ENCODE measurements at regions not wholly inside any gene's neighbourhood (a gene's known extent, or its start where the extent isn't known, plus 50 kb on each side); places are given as distances from the start of the nearest gene placed in this dataset.

GRCh38 chr13:58583966-58584365 lies 952.4 kb downstream of the PCDH17 start:
- Histone ChIP-seq H3K4me1 (ENCODE audit: control insufficient read depth in 2 of 2, insufficient read depth in 2 of 2, low read length in 1 of 2) (no peaks in the 10 kb centered on the region), H3K27ac (ENCODE audit: low read depth in 2 of 2, low read length in 1 of 2) (no peak overlapping the region), H3K4me3 (ENCODE audit: low read depth in 1 of 2, low read length in 2 of 2) (no peak overlapping the region), H3K9me3 (ENCODE audit: control insufficient read depth in 2 of 2, insufficient read depth in 1 of 2, low read depth in 1 of 2, low read length in 1 of 2) (no peaks in the 10 kb centered on the region), H3K27me3 (ENCODE audit: control insufficient read depth in 1 of 2, insufficient read depth in 2 of 2, low read length in 2 of 2) (no peaks in the 10 kb centered on the region), H3K36me3 (ENCODE audit: control insufficient read depth in 2 of 2, insufficient read depth in 2 of 2, low read length in 1 of 2) (no peaks in the 10 kb centered on the region)
- WGBS, 2 donors = 89 to 94% methylated on average over 1 of the region's 1 CpG

GRCh38 chr13:58584610-58585009 lies 953.1 kb downstream of the PCDH17 start:
- H3K9me3 ChIP-seq (ENCODE audit: control insufficient read depth in 2 of 2, insufficient read depth in 1 of 2, low read depth in 1 of 2, low read length in 1 of 2) = no peaks in the 10 kb centered on the region
- H3K27me3 ChIP-seq (ENCODE audit: control insufficient read depth in 1 of 2, insufficient read depth in 2 of 2, low read length in 2 of 2) = no peaks in the 10 kb centered on the region
- H3K27ac ChIP-seq (ENCODE audit: low read depth in 2 of 2, low read length in 1 of 2) = no peak overlapping the region
- 70 to 74% methylated on average over 2 of the region's 2 CpGs for WGBS, 2 donors
- H3K36me3 ChIP-seq (ENCODE audit: control insufficient read depth in 2 of 2, insufficient read depth in 2 of 2, low read length in 1 of 2) = no peaks in the 10 kb centered on the region
- H3K4me3 ChIP-seq (ENCODE audit: low read depth in 1 of 2, low read length in 2 of 2) = no peak overlapping the region
- H3K4me1 ChIP-seq (ENCODE audit: control insufficient read depth in 2 of 2, insufficient read depth in 2 of 2, low read length in 1 of 2) = no peaks in the 10 kb centered on the region

GRCh38 chr13:58587183-58587582 lies 955.6 kb downstream of the PCDH17 start:
- H3K4me3 ChIP-seq (ENCODE audit: low read depth in 1 of 2, low read length in 2 of 2) = no peak overlapping the region
- H3K9me3 ChIP-seq (ENCODE audit: control insufficient read depth in 2 of 2, insufficient read depth in 1 of 2, low read depth in 1 of 2, low read length in 1 of 2) = no peaks in the 10 kb centered on the region
- WGBS, 2 donors = 65 to 66% methylated on average over 2 of the region's 2 CpGs
- H3K36me3 ChIP-seq (ENCODE audit: control insufficient read depth in 2 of 2, insufficient read depth in 2 of 2, low read length in 1 of 2) = no peaks in the 10 kb centered on the region
- H3K4me1 ChIP-seq (ENCODE audit: control insufficient read depth in 2 of 2, insufficient read depth in 2 of 2, low read length in 1 of 2) = no peaks in the 10 kb centered on the region
- H3K27ac ChIP-seq (ENCODE audit: low read depth in 2 of 2, low read length in 1 of 2) = no peak overlapping the region
- no peaks in the 10 kb centered on the region for H3K27me3 ChIP-seq (ENCODE audit: control insufficient read depth in 1 of 2, insufficient read depth in 2 of 2, low read length in 2 of 2)

- H3K27me3 ChIP-seq (ENCODE audit: control insufficient read depth in 1 of 2, insufficient read depth in 2 of 2, low read length in 2 of 2) = no peaks in the 10 kb centered on the region
- no peaks in the 10 kb centered on the region for H3K4me1 ChIP-seq (ENCODE audit: control insufficient read depth in 2 of 2, insufficient read depth in 2 of 2, low read length in 1 of 2)
- no peak overlapping the region for H3K27ac ChIP-seq (ENCODE audit: low read depth in 2 of 2, low read length in 1 of 2)
- no peak overlapping the region for H3K4me3 ChIP-seq (ENCODE audit: low read depth in 1 of 2, low read length in 2 of 2)
- H3K9me3 ChIP-seq (ENCODE audit: control insufficient read depth in 2 of 2, insufficient read depth in 1 of 2, low read depth in 1 of 2, low read length in 1 of 2) = no peaks in the 10 kb centered on the region
- H3K36me3 ChIP-seq (ENCODE audit: control insufficient read depth in 2 of 2, insufficient read depth in 2 of 2, low read length in 1 of 2) = no peaks in the 10 kb centered on the region
Measured at GRCh38 chr13:58592052-58592451, 960.5 kb downstream of the PCDH17 start.

GRCh38 chr13:58592786-58593185 lies 961.2 kb downstream of the PCDH17 start:
- no peaks in the 10 kb centered on the region for H3K27me3 ChIP-seq (ENCODE audit: control insufficient read depth in 1 of 2, insufficient read depth in 2 of 2, low read length in 2 of 2)
- no peaks in the 10 kb centered on the region for H3K4me1 ChIP-seq (ENCODE audit: control insufficient read depth in 2 of 2, insufficient read depth in 2 of 2, low read length in 1 of 2)
- no peaks in the 10 kb centered on the region for H3K36me3 ChIP-seq (ENCODE audit: control insufficient read depth in 2 of 2, insufficient read depth in 2 of 2, low read length in 1 of 2)
- H3K9me3 ChIP-seq (ENCODE audit: control insufficient read depth in 2 of 2, insufficient read depth in 1 of 2, low read depth in 1 of 2, low read length in 1 of 2) = no peaks in the 10 kb centered on the region
- WGBS, 2 donors = 70 to 78% methylated on average over 1 of the region's 1 CpG
- H3K27ac ChIP-seq (ENCODE audit: low read depth in 2 of 2, low read length in 1 of 2) = no peak overlapping the region
- H3K4me3 ChIP-seq (ENCODE audit: low read depth in 1 of 2, low read length in 2 of 2) = no peak overlapping the region

GRCh38 chr13:58594747-58595600 lies 963.4 kb downstream of the PCDH17 start:
- Histone ChIP-seq H3K36me3 (ENCODE audit: control insufficient read depth in 2 of 2, insufficient read depth in 2 of 2, low read length in 1 of 2) (no peaks in the 10 kb centered on the region), H3K27me3 (ENCODE audit: control insufficient read depth in 1 of 2, insufficient read depth in 2 of 2, low read length in 2 of 2) (no peaks in the 10 kb centered on the region), H3K4me1 (ENCODE audit: control insufficient read depth in 2 of 2, insufficient read depth in 2 of 2, low read length in 1 of 2) (no peaks in the 10 kb centered on the region), H3K4me3 (ENCODE audit: low read depth in 1 of 2, low read length in 2 of 2) (no peak overlapping the region), H3K27ac (ENCODE audit: low read depth in 2 of 2, low read length in 1 of 2) (no peak overlapping the region), H3K9me3 (ENCODE audit: control insufficient read depth in 2 of 2, insufficient read depth in 1 of 2, low read depth in 1 of 2, low read length in 1 of 2) (no peaks in the 10 kb centered on the region)
- 53 to 61% methylated on average over 5 of the region's 5 CpGs for WGBS, 2 donors

GRCh38 chr13:58597552-58597951 lies 966.0 kb downstream of the PCDH17 start:
- H3K36me3 ChIP-seq (ENCODE audit: control insufficient read depth in 2 of 2, insufficient read depth in 2 of 2, low read length in 1 of 2) = no peaks in the 10 kb centered on the region

GRCh38 chr13:58598241-58598640 lies 966.7 kb downstream of the PCDH17 start:
- H3K36me3 ChIP-seq (ENCODE audit: control insufficient read depth in 2 of 2, insufficient read depth in 2 of 2, low read length in 1 of 2) = no peaks in the 10 kb centered on the region
- no peaks in the 10 kb centered on the region for H3K27me3 ChIP-seq (ENCODE audit: control insufficient read depth in 1 of 2, insufficient read depth in 2 of 2, low read length in 2 of 2)
- no peak overlapping the region for H3K4me3 ChIP-seq (ENCODE audit: low read depth in 1 of 2, low read length in 2 of 2)
- 66 to 77% methylated on average over 2 of the region's 2 CpGs for WGBS, 2 donors
- H3K9me3 ChIP-seq (ENCODE audit: control insufficient read depth in 2 of 2, insufficient read depth in 1 of 2, low read depth in 1 of 2, low read length in 1 of 2) = no peaks in the 10 kb centered on the region
- no peak overlapping the region for H3K27ac ChIP-seq (ENCODE audit: low read depth in 2 of 2, low read length in 1 of 2)
- H3K4me1 ChIP-seq (ENCODE audit: control insufficient read depth in 2 of 2, insufficient read depth in 2 of 2, low read length in 1 of 2) = no peaks in the 10 kb centered on the region

More at GRCh38 chr13:58597552-58597951, 966.0 kb downstream of the PCDH17 start:
- H3K27ac ChIP-seq (ENCODE audit: low read depth in 2 of 2, low read length in 1 of 2) = no peak overlapping the region
- H3K4me3 ChIP-seq (ENCODE audit: low read depth in 1 of 2, low read length in 2 of 2) = no peak overlapping the region
- H3K9me3 ChIP-seq (ENCODE audit: control insufficient read depth in 2 of 2, insufficient read depth in 1 of 2, low read depth in 1 of 2, low read length in 1 of 2) = no peaks in the 10 kb centered on the region
- WGBS, 2 donors = 75 to 87% methylated on average over 2 of the region's 2 CpGs
- H3K27me3 ChIP-seq (ENCODE audit: control insufficient read depth in 1 of 2, insufficient read depth in 2 of 2, low read length in 2 of 2) = no peaks in the 10 kb centered on the region
- H3K4me1 ChIP-seq (ENCODE audit: control insufficient read depth in 2 of 2, insufficient read depth in 2 of 2, low read length in 1 of 2) = no peaks in the 10 kb centered on the region

- WGBS, 2 donors = 95 to 97% methylated on average over 11 of the region's 11 CpGs
- H3K4me1 ChIP-seq (ENCODE audit: control insufficient read depth in 2 of 2, insufficient read depth in 2 of 2, low read length in 1 of 2) = no peaks in the 10 kb centered on the region
- no peaks in the 10 kb centered on the region for H3K27me3 ChIP-seq (ENCODE audit: control insufficient read depth in 1 of 2, insufficient read depth in 2 of 2, low read length in 2 of 2)
- H3K27ac ChIP-seq (ENCODE audit: low read depth in 2 of 2, low read length in 1 of 2) = no peak overlapping the region
- H3K4me3 ChIP-seq (ENCODE audit: low read depth in 1 of 2, low read length in 2 of 2) = no peak overlapping the region
- no peaks in the 10 kb centered on the region for H3K36me3 ChIP-seq (ENCODE audit: control insufficient read depth in 2 of 2, insufficient read depth in 2 of 2, low read length in 1 of 2)
- peaks cover 0 to 5% of the 10 kb centered on the region in 2 donors for H3K9me3 ChIP-seq (ENCODE audit: control insufficient read depth in 2 of 2, insufficient read depth in 1 of 2, low read depth in 1 of 2, low read length in 1 of 2)
Measured at GRCh38 chr13:58611117-58611516, 979.6 kb downstream of the PCDH17 start.

Data from esophagus (tissue), 2 donors.